ENCODE measurements at regions not wholly inside any gene's neighbourhood (a gene's known extent, or its start where the extent isn't known, plus 50 kb on each side); places are given as distances from the start of the nearest gene placed in this dataset.
"Not testable (repeated sequence)": the region's sequence is repeated elsewhere in the genome, so short reads cannot be mapped to it uniquely, and the experiment has no call there.

DNA sequence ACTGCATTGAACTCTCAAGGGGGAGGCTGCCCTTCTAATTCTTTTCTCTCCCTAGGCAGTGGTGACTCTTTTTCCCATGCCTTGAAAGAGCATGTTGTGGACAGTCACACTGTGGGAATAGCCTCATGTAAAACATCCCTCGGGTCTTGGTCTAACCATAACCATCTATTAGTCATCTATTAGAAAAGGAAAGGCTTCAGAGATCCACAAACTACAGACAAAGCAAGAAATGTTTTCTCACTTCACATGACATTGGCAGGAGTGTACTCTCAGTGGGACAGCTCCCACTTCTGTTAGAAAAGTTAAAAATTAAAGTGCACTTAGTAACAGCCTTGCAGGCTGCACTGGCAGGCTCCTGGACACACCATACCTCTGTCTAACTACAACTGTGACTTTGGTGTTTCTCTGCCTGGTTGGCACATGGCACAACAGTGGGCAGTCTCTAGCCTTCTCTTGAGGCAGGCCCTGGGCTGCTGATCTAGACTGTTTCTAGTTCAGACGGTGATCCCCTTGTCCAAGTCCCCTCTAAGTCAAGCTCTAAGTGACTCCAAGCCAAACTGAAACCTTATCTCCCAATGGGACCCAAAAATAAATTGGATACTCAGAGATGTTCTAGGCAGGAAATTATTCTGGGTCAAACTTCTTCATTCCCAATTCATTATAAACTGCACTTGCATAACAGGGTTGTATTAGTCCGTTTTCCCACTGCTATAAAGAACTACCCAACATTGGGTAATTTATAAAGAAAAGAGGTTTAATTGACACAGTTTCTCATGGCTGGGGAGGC, 57.9 kb upstream of the ITGB1 start:
- TF ChIP-seq, protein P1, sequence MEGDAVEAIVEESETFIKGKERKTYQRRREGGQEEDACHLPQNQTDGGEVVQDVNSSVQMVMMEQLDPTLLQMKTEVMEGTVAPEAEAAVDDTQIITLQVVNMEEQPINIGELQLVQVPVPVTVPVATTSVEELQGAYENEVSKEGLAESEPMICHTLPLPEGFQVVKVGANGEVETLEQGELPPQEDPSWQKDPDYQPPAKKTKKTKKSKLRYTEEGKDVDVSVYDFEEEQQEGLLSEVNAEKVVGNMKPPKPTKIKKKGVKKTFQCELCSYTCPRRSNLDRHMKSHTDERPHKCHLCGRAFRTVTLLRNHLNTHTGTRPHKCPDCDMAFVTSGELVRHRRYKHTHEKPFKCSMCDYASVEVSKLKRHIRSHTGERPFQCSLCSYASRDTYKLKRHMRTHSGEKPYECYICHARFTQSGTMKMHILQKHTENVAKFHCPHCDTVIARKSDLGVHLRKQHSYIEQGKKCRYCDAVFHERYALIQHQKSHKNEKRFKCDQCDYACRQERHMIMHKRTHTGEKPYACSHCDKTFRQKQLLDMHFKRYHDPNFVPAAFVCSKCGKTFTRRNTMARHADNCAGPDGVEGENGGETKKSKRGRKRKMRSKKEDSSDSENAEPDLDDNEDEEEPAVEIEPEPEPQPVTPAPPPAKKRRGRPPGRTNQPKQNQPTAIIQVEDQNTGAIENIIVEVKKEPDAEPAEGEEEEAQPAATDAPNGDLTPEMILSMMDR (IDR thresholded peaks at IDR 0.05; ENCODE audit: low read depth, low read length): no peak
- peak; percentile 26 to 80 for DNase-seq (ENCODE audit: low read depth in 2 of 2)
- no peak overlapping the region for H3K4me3 ChIP-seq (replicated peaks in 1 of 2; ENCODE audit: low read depth in 2 of 2, low read length in 2 of 2)

GRCh38 chr10:33013331-33013730, 55.3 kb upstream of the ITGB1 start:
- H3K4me3 ChIP-seq (replicated peaks in 1 of 2; ENCODE audit: low read depth in 2 of 2, low read length in 2 of 2); DNase-seq (ENCODE audit: low read depth in 2 of 2): not testable (repeated sequence)

GRCh38 chr10:33012306-33012705, 54.3 kb upstream of the ITGB1 start:
- no peak for DNase-seq (ENCODE audit: low read depth in 2 of 2)
- H3K4me3 ChIP-seq (replicated peaks in 1 of 2; ENCODE audit: low read depth in 2 of 2, low read length in 2 of 2): no peak overlapping the region
- TF ChIP-seq, protein P1 (IDR thresholded peaks at IDR 0.05; ENCODE audit: low read depth, low read length): no peak

- TF ChIP-seq, protein P1 (IDR thresholded peaks at IDR 0.05; ENCODE audit: low read depth, low read length): peak; percentile 60
- no peak overlapping the region for H3K4me3 ChIP-seq (replicated peaks in 1 of 2; ENCODE audit: low read depth in 2 of 2, low read length in 2 of 2)
- DNase-seq (ENCODE audit: low read depth in 2 of 2): peak; percentile 73 to 84
These were observed 52.4 kb upstream of the ITGB1 start for GRCh38 chr10:33010132-33011037.

DNA sequence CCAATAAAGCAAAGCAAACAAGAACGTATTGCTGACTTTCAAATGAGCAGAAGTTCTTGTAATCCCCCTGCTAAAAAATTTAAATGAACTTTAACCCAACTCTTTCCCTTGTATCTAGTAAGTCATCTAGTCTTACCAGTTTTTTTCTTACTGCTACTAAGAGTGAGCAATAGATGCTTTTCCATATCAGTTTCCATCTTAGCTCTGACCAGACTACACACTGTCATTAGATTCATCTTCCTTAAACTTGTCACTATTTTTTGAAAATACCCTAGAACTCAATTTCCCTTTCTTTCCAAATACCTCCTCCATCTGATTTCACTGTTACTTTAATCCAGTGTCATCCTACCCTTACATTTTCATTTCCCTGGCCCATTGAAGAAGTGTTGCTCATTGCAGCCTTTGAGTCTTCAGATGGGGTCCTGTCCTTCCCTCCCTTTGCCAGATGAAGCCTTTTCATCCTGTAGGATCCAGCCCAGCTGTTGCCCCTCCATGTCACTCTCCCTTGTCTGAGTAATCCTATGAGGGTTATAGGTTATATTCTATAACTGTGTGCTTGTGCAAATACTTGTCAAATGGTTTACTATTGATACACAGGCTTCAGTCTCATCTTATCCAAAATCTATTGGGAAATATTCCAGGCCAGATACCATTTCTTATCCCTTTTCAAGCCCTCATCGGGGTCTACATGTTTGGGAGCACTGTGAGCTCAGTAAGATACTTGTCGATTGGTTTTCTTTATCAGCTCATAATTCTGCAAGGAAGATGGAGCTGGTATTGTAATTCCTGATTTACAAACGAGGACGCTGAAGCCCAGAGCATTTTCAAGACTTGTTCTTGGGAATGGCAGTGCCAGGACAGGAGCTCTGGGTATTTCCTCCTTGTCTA, 51.5 kb upstream of the ITGB1 start:
- TF ChIP-seq, protein P1 (IDR thresholded peaks at IDR 0.05; ENCODE audit: low read depth, low read length): no peak
- DNase-seq (ENCODE audit: low read depth in 2 of 2): no peak

DNA sequence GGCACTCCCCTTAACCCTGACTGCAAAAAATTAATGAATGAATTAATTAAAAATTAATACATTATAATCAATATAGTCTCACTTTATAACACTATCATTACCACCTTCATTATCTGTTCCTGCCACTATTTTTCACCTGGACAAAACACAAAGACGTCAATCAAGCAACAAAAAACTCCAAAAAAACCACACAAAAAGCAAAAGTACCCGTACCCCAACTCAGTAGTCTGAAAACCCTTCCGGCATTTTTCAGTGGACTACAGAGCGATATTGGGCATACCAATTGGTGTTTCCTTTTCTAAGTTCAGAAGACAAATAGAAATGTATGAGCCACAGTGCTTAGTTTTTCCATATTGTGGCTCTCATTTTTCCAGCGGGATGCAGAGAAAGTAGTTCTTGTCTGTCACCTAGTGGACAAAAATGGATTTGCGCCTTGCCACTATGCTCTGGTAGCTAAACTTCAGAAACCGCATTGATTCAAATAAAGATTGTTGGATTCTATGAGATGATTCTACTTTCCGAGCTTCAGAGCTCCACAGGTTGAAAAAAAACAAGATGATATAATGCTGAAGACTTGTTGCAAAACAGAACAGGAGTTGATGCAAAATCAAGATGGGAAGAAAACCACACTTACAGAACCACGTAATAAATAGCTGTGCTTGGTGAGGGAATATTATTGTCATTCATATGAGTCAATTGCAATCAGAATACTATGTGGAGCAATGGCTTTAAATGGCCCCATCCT, 50.6 kb upstream of the ITGB1 start:
- DNase-seq (ENCODE audit: low read depth in 2 of 2): peak; percentile 90 to 94
- TF ChIP-seq, protein P1 (IDR thresholded peaks at IDR 0.05; ENCODE audit: low read depth, low read length): peak; percentile 98
- H3K4me3 ChIP-seq (replicated peaks in 1 of 2; ENCODE audit: low read depth in 2 of 2, low read length in 2 of 2): no peak overlapping the region

More for the DNA sequence above, 51.5 kb upstream of the ITGB1 start:
- H3K4me3 ChIP-seq (replicated peaks in 1 of 2; ENCODE audit: low read depth in 2 of 2, low read length in 2 of 2): no peak overlapping the region

GRCh38 chr10:33007731-33008381, 49.8 kb upstream of the ITGB1 start:
- not testable (repeated sequence) for H3K4me3 ChIP-seq (replicated peaks in 1 of 2; ENCODE audit: low read depth in 2 of 2, low read length in 2 of 2)

More at GRCh38 chr10:33007731-33008381, 49.8 kb upstream of the ITGB1 start:
- DNase-seq (ENCODE audit: low read depth in 2 of 2): not testable (repeated sequence)

All from cardiac fibroblast (primary cell).